Loucy (cell line): ENCODE measurements at regions not wholly inside any gene's neighbourhood (a gene's known extent, or its start where the extent isn't known, plus 50 kb on each side); places are given as distances from the start of the nearest gene placed in this dataset.

Experiments used
- EZH2phosphoT487 ChIP-seq: fragments of 200-600 bp; IDR thresholded peaks from 2 replicates; pipeline ENCODE4 v1.6.1; 2018; ENCODE audit warnings: antibody characterized with exemption, mild to moderate bottlenecking, moderate library complexity, borderline replicate concordance
- TF ChIP-seq, protein P1 (sequence below): fragments of 200-600 bp; sonication (generic); conservative IDR thresholded peaks from 2 replicates; pipeline ENCODE4 v1.5.1; 2014; ENCODE audit warnings: mild to moderate bottlenecking, antibody characterized with exemption, low read length

DNA sequence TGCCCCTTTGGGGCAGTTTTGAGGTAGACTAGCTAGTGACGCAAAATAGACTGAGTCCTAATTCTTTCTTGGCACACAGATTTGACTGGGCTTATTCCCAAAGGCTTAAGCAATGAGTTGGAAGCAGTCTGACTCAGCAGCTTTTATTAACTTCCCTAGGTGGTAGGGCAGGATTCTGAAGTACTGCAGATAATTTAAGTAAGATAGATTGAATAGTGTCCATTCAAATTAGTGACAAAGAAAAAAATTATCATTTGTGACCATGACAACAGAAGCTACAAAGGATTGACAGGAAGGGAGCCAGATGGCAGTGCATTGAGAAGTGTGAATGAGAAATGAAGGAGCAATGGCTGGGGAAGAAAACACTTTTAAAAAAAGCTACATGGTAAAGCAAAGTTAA is 649.4 kb downstream of the CDH9 start:
- TF ChIP-seq, protein P1, sequence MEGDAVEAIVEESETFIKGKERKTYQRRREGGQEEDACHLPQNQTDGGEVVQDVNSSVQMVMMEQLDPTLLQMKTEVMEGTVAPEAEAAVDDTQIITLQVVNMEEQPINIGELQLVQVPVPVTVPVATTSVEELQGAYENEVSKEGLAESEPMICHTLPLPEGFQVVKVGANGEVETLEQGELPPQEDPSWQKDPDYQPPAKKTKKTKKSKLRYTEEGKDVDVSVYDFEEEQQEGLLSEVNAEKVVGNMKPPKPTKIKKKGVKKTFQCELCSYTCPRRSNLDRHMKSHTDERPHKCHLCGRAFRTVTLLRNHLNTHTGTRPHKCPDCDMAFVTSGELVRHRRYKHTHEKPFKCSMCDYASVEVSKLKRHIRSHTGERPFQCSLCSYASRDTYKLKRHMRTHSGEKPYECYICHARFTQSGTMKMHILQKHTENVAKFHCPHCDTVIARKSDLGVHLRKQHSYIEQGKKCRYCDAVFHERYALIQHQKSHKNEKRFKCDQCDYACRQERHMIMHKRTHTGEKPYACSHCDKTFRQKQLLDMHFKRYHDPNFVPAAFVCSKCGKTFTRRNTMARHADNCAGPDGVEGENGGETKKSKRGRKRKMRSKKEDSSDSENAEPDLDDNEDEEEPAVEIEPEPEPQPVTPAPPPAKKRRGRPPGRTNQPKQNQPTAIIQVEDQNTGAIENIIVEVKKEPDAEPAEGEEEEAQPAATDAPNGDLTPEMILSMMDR = no peak
- no peak for TF ChIP-seq EZH2phosphoT487
